BJ (cell line): ENCODE measurements at regions not wholly inside any gene's neighbourhood (a gene's known extent, or its start where the extent isn't known, plus 50 kb on each side); places are given as distances from the start of the nearest gene placed in this dataset.

Experiments
- CTCF ChIA-PET: fragments of 350-600 bp; formaldehyde crosslinking; extraction: SDS; loops from one replicate; lab custom pipeline; 2021; ENCODE audit warnings: antibody characterized with exemption, inconsistent platforms; lab: Yijun Ruan, JAX
- POLR2A ChIA-PET: fragments of 300-600 bp; sonication (Branson Sonifier 250); formaldehyde crosslinking; extraction: SDS; loops from one replicate; lab custom pipeline; 2021; ENCODE audit warnings: antibody characterized with exemption; lab: Charles Lee
- DNase-seq: peaks from one replicate; pipeline ENCODE4 v3.0.0-alpha.2; 2011; ENCODE audit warnings: low read depth
- H3K27me3 ChIP-seq: 2 replicates; pipeline ENCODE4 v1.6.0; 2011; ENCODE audit warnings: low read length; ENCODE audit not compliant: control insufficient read depth, insufficient read depth
- H3K36me3 ChIP-seq: 2 replicates; pipeline ENCODE4 v1.5.1; 2011; ENCODE audit warnings: low read length; ENCODE audit not compliant: control insufficient read depth, insufficient read depth
- H3K4me3 ChIP-seq: 2 replicates; pipeline ENCODE4 v1.5.1; 2011; ENCODE audit warnings: low read depth, mild to moderate bottlenecking, control low read depth, low read length
- CTCF ChIP-seq: IDR thresholded peaks from 2 replicates; pipeline ENCODE4 v1.5.1; 2011; ENCODE audit warnings: low read depth, mild to moderate bottlenecking, control low read depth, inconsistent platforms, low read length, moderate library complexity; ENCODE audit not compliant: insufficient read depth

- CTCF ChIA-PET: no interaction called here
- H3K4me3 ChIP-seq: no peak overlapping the region
- POLR2A ChIA-PET: no interaction called here
- no peak for TF ChIP-seq CTCF
- DNase-seq: no peak
- no peaks in the 10 kb centered on the region for H3K36me3 ChIP-seq
- H3K27me3 ChIP-seq: no peaks in the 10 kb centered on the region
Measured at GRCh38 chr13:80486402-80486801, 145.5 kb upstream of the SPRY2 start.

GRCh38 chr13:80483157-80483556, 142.2 kb upstream of the SPRY2 start:
- POLR2A ChIA-PET: no interaction called here
- no peak for TF ChIP-seq CTCF
- CTCF ChIA-PET: no interaction called here
- Histone ChIP-seq H3K36me3 (no peaks in the 10 kb centered on the region), H3K27me3 (no peaks in the 10 kb centered on the region), H3K4me3 (no peak overlapping the region)
- no peak for DNase-seq

- TF ChIP-seq CTCF: no peak
- no peaks in the 10 kb centered on the region for H3K36me3 ChIP-seq
- ChIA-PET CTCF (no interaction called here), POLR2A (no interaction called here)
- H3K4me3 ChIP-seq: no peak overlapping the region
- DNase-seq: no peak
- H3K27me3 ChIP-seq: no peaks in the 10 kb centered on the region
Measured at GRCh38 chr13:80481588-80481987, 140.7 kb upstream of the SPRY2 start.

GRCh38 chr13:80477661-80478443, 136.9 kb upstream of the SPRY2 start:
- H3K36me3 ChIP-seq: no peaks in the 10 kb centered on the region
- no peak for TF ChIP-seq CTCF
- no peak overlapping the region for H3K4me3 ChIP-seq
- CTCF ChIA-PET: no interaction called here
- no peak for DNase-seq
- POLR2A ChIA-PET: no interaction called here
- H3K27me3 ChIP-seq: no peaks in the 10 kb centered on the region

- ChIA-PET POLR2A (no interaction called here), CTCF (no interaction called here)
- no peaks in the 10 kb centered on the region for H3K36me3 ChIP-seq
- no peak for TF ChIP-seq CTCF
- DNase-seq: no peak
- no peak overlapping the region for H3K4me3 ChIP-seq
- H3K27me3 ChIP-seq: no peaks in the 10 kb centered on the region
Measured at GRCh38 chr13:80476953-80477352, 136.0 kb upstream of the SPRY2 start.
